NCI-H1105 (cell line): ENCODE measurements at regions not wholly inside any gene's neighbourhood (a gene's known extent, or its start where the extent isn't known, plus 50 kb on each side); places are given as distances from the start of the nearest gene placed in this dataset.

Experiments
- DNase-seq: peaks from one replicate; lab custom pipeline; 2025; lab: John Stamatoyannopoulos, UW

- no peak for DNase-seq
Observed at GRCh38 chr18:39113790-39114189, 1548.2 kb upstream of the CELF4 start.

- DNase-seq = no peak
Observed at GRCh38 chr18:39105104-39105503, 1539.5 kb upstream of the CELF4 start.

DNA sequence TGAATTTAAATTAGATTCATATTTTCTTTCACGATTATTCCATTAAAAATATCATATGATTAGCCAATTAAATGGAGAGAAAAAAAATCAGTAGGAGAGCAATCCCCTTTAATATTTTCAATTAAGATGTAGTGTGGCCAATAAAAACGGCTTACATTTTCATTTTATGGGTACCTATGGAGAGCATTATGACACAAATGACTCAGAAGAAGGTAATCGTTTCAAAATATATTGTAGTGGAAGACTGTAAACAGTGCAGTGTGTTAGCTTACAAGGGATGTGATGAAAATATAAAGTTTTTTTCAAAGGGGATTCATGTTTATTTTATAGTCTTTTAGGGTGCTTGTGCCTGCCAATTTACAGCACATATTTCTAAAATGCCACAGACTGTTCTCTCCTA, 1507.4 kb upstream of the CELF4 start:
- DNase-seq = no peak

DNA sequence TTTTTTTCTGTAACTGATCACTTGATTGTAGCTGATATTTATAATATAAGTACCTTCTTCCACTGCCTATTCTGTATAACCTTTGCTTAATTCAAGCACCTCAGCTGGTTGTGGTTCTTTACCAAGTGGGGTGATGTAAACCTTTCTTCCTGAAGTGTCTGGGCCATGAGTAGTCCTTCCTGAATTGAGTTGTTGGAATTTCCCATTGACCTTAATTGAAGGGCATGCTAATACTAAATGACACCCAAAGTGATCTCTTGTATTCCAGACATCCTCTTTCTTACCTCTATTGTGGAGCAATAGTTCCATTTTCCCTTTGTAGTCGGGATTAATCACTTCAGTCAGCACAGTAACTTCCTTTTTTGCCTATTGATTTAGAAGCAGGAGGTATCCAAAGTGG, 1496.8 kb upstream of the CELF4 start:
- no peak for DNase-seq

DNA sequence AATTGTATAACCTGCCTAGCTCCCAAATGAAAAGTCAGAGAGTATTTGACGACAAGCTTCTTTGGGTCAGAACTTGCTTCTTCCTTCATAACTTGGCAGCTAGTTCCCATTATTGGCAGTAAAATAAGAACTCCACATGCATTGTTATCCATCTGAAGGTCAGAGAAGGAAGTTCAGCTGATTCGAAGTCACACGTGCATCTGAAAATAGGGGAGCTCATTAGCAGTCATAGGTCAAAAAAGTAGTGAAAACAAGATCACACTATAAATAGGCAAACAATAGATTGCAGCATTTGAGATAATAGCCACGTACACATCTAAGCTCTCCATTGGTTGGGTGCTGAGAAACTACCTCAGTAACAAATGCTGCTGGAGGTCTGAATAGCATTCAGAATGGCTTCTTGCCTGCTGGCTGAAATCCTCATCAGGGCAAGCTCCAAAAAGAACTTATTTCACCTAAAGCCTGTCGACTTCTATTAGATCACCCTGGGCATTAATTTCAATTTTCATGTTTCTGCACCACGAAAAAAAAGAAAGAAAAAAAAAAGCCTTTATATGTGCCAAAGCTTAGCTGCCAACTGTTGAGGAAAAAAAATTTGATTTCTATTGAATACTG, 1492.9 kb upstream of the CELF4 start:
- DNase-seq = no peak

DNA sequence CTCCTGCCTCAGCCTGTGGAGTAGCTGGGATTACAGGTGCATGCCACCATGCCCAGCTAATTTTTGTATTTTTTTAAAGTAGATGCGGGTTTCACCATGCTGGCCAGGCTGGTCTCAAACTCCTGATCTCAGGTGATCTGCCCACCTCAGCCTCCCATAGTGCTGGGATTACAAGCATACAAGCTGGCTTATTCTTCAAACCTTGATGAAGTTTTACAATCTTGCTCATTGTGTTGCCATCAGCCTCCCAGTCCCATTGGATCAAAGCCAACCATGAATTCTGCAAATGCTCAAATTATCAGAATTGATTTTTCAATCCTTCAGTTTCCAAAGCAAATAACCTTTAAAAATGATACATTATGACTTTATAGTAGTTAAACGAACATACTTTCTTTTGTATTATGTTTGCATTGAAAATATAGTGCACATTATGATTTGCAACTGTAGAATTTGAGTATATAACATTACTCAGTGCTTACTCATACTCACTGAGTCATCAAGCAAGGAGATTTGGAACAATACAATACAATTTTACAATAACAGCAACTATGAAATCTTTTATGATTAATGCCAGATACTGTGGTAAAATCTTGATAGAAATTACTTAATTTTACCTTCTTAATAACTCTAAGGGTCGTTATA, 1491.9 kb upstream of the CELF4 start:
- no peak for DNase-seq

- DNase-seq = peak; percentile 50
Observed at GRCh38 chr18:39053571-39053970, 1488.0 kb upstream of the CELF4 start.

GRCh38 chr18:39051013-39051412, 1485.4 kb upstream of the CELF4 start:
- DNase-seq = no peak

- no peak for DNase-seq
Observed at GRCh38 chr18:39039813-39040212, 1474.2 kb upstream of the CELF4 start.

DNA sequence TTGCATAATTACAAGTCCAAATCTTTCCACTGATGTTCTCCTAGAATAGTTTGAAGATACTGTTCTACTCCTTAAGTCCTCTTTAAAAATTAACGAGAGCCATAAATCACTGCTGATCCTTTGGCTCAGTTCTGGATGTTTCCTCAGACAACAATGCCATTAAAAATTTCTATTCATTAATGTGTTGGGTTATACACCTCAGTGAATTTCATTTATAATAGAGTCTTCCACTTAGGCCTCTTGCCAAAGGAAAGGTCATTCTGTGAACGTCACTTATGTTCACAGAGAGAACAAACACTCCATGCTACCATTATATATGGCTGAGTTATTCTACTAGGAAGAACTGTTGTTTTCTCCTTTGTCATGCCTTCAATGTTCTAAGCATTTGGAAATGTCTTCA, 1472.3 kb upstream of the CELF4 start:
- peak; percentile 1 for DNase-seq

DNA sequence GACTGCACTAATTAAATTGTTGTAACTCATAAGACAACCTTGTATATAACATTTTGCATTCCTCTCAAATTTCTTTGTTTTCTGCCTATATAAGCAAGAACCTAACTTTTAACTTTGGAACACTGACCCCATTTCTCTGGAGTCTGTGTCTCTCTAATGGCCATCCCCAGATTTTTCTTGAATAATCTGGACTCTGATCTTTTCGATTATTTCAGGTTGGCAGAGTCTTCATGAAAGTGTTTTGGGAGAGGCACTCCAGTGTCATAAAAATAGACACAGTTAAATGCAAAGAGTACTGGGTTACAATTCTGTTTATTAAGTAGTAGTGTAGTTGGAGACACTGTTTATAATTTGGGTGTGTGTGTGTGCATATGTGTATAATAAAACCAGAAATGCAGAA, 1467.7 kb upstream of the CELF4 start:
- no peak for DNase-seq

DNA sequence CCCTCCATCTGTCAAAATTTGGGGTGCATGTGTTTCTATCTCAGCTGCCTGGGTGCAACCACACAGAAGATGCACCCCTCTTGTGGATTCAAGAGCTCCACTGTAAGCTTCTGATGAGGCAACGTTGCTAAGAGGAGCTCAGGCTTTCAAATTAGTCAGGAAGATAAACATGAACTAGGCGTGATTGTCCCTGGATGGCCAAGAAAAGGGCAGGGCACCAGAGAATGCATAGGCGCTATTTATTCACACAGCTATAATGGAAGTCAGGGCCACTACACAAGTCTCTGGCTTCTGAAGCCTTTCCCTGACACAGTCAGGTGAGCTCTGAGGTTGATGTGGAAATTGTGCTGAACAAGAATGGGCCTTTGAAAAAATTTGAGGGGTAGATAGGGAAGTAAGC, 1466.0 kb upstream of the CELF4 start:
- no peak for DNase-seq

DNA sequence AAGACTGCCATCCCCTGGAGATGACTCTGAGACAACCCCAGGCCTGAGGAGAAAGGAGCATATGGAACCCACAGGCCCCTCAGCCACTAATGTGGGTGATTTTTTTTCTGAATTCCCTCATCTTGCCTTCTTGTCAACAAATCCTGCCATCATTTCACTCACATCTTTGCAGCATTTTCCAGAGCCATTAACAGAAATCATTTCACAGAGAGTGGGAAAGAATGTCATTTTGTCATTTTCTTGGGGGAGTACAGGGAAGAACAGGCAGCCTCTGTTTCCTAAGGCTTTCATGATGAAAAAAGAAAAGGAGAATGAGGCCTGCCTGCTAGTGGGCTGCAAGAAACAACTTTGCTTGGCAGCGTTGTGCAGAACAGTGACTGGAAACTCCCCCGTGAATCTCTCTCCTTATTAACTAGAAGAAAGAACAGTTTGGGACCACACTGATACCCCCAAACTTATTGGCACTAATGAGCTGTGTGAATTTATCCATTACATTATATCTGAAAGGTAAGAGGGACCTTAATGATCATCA, 1464.6 kb upstream of the CELF4 start:
- no peak for DNase-seq

GRCh38 chr18:39025531-39025930, 1459.9 kb upstream of the CELF4 start:
- no peak for DNase-seq

GRCh38 chr18:39019989-39020388, 1454.4 kb upstream of the CELF4 start:
- no peak for DNase-seq

GRCh38 chr18:39007031-39007902, 1441.7 kb upstream of the CELF4 start:
- no peak for DNase-seq

- DNase-seq = no peak
Observed at GRCh38 chr18:38996056-38996455, 1430.5 kb upstream of the CELF4 start.

DNA sequence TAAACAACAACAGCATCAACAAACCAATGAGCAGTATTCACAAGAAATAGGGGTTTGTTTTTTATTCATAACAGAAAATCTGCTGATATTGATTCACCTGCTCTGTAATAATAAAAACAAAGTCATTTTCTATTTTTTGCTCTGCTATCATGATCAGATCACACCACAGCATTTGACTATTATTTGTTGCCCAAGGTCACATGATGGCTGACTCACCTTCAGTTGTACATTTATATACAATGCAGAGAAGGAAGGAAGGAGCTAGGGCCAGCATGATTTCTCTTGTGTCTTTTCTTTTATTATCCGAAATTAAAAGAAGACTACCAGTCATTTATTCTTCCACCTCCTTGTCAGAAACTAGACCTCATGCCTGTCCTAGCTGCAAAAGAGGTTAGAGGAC, 1427.7 kb upstream of the CELF4 start:
- DNase-seq = no peak

DNA sequence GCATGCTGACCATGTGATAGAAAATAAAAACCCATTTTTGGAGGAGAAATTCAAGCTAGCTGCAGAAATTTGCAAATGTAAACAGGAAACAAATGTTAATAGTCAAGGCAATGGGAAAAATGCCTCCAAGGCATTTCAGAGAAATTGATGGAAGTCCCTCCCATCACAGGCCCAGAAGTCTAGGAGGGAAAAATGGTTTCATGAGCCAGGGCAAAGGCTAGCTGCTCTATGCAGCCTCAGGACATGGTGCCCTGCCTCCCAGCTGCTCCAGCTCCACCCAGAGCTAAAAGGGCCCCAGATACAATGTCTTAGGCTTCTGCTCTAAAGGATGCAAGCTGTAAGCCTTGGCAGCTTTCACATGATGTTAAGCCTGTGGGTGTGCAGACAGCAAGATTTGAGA, 1419.4 kb upstream of the CELF4 start:
- no peak for DNase-seq

DNA sequence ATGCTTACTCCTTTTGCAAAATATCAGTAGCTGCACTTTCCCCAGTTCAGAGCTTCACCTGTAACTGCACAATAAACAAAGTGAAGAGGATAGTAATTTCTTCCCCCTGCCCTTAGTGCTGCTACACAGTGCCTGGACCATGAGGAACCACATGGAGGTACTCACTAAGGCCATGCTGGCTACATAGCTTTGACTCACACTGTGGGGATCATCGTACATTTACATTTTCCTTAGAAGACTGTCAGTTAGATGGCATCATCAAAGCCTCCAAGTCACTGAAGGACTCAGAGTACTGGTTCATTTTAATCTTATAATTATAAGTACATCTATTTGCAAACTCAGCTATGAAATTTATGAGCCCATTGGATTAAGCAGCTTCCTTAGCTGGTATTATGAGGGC, 1416.5 kb upstream of the CELF4 start:
- DNase-seq = no peak

- no peak for DNase-seq
Observed at GRCh38 chr18:38981389-38981788, 1415.8 kb upstream of the CELF4 start.

- DNase-seq = no peak
Observed at GRCh38 chr18:38980420-38980819, 1414.8 kb upstream of the CELF4 start.

- no peak for DNase-seq
Observed at GRCh38 chr18:38972571-38972970, 1407.0 kb upstream of the CELF4 start.
